HepG2 (cell line): ENCODE measurements at regions not wholly inside any gene's neighbourhood (a gene's known extent, or its start where the extent isn't known, plus 50 kb on each side); places are given as distances from the start of the nearest gene placed in this dataset.
"Not testable (repeated sequence)": the region's sequence is repeated elsewhere in the genome, so short reads cannot be mapped to it uniquely, and the experiment has no call there.

Experiments used
- ATAC-seq: fragments of 200-7000 bp; cut with Tn5 transposase; 3 replicates; pipeline ENCODE4 v1.9.1; 2020; ENCODE audit warnings: mild to moderate bottlenecking, moderate library complexity
- BruUV-seq: library from RNA; stranded (reverse); fragments of 400-500 nt; replicated peaks from 2 replicates; lab custom pipeline; 2021; lab: Mats Ljungman, UMichigan
- CTCF ChIA-PET: fragments of 300-600 bp; formaldehyde crosslinking; extraction: SDS; loops from one replicate; lab custom pipeline; 2021; ENCODE audit warnings: low total read pairs, inconsistent platforms, low intra/inter-chr PET ratio; lab: Yijun Ruan, JAX
- POLR2A ChIA-PET: fragments of 350-600 bp; sonication (Branson Sonifier 250); formaldehyde crosslinking; loops from one replicate; lab custom pipeline; 2020; ENCODE audit warnings: antibody characterized with exemption, inconsistent platforms; lab: Yijun Ruan, JAX
- DNase-seq: peaks from one replicate; pipeline ENCODE4 v3.0.0-alpha.2; 2015; ENCODE audit warnings: low spot score
- FAIRE-seq: peaks from 3 replicates; lab custom pipeline; 2011; peaks lifted over from hg19 to GRCh38; lab: Jason Lieb, UNC
- H2AFZ ChIP-seq: one replicate; pipeline ENCODE4 v1.6.1; 2011; ENCODE audit warnings: low read length, inconsistent platforms
- H3K27ac ChIP-seq: fragments of 300-600 bp; 3 replicates; pipeline ENCODE4 v1.8.0; 2011; ENCODE audit warnings: mixed run types, mild to moderate bottlenecking, mixed read lengths, low read length, inconsistent platforms; ENCODE audit not compliant: insufficient read depth; ENCODE audit errors: extremely low read length
- H3K27me3 ChIP-seq, 2 experiments: fragments of 200-600 bp in 1 of 2; 2 replicates in 1 of 2; 3 replicates in 1 of 2; pipeline versions ENCODE4 v1.6.0 to v1.8.0; 2011; ENCODE audit warnings: low read length in 2 of 2, mild to moderate bottlenecking in 2 of 2, moderate library complexity in 2 of 2, inconsistent platforms in 1 of 2; ENCODE audit not compliant: insufficient read depth in 2 of 2, control insufficient read depth in 1 of 2
- H3K36me3 ChIP-seq, 2 experiments: fragments of 200-600 bp in 1 of 2; replicated peaks in 1 of 2; 2 replicates in 1 of 2; 3 replicates in 1 of 2; pipeline versions ENCODE4 v1.5.1 to v1.8.0; 2011; ENCODE audit warnings: low read length in 2 of 2, inconsistent platforms in 1 of 2; ENCODE audit not compliant: insufficient read depth in 2 of 2, control insufficient read depth in 1 of 2
- H3K4me1 ChIP-seq: 2 replicates; pipeline ENCODE4 v1.5.1; 2012; ENCODE audit warnings: low read length, inconsistent platforms; ENCODE audit not compliant: insufficient read depth
- H3K4me2 ChIP-seq: 2 replicates; pipeline ENCODE4 v1.6.0; 2011; ENCODE audit warnings: low read depth, low read length, inconsistent platforms
- H3K4me3 ChIP-seq, 3 experiments: fragments of 200-600 bp in 1 of 3; sonication (generic), shearing (Covaris generic) in 1 of 3; replicated peaks in 1 of 3; 2 replicates each; pipeline ENCODE4 v1.5.1; 2011 to 2016; ENCODE audit warnings: low read length in 3 of 3, inconsistent platforms in 2 of 3, low read depth in 2 of 3, mild to moderate bottlenecking in 2 of 3, control low read depth in 1 of 3, mixed read lengths in 1 of 3; ENCODE audit not compliant: insufficient read depth in 1 of 3
- H3K79me2 ChIP-seq: one replicate; pipeline ENCODE4 v1.6.1; 2011; ENCODE audit warnings: low read length, inconsistent platforms; ENCODE audit not compliant: insufficient read depth
- H3K9ac ChIP-seq: 2 replicates; pipeline ENCODE4 v1.6.0; 2011; ENCODE audit warnings: mild to moderate bottlenecking, low read depth, low read length, inconsistent platforms; ENCODE audit not compliant: insufficient read depth
- H3K9me3 ChIP-seq: 2 replicates; pipeline ENCODE4 v1.5.1; 2012; ENCODE audit warnings: mild to moderate bottlenecking, low read length
- H4K20me1 ChIP-seq: 2 replicates; pipeline ENCODE4 v1.6.0; 2011; ENCODE audit warnings: inconsistent platforms, mild to moderate bottlenecking, low read length, moderate library complexity; ENCODE audit not compliant: insufficient read depth
- ATF4 ChIP-seq, 2 experiments: fragments of 450-650 bp in 1 of 2; sonication (generic) in 1 of 2; formaldehyde crosslinking; IDR thresholded peaks; 2 replicates each; pipeline versions ENCODE4 v1.5.0 to v1.8.0; 2020 to 2022; ENCODE audit warnings: mild to moderate bottlenecking in 1 of 2, missing genetic modification reagents in 1 of 2
- CEBPB ChIP-seq: IDR thresholded peaks from 2 replicates; pipeline ENCODE4 v1.6.1; 2011; ENCODE audit warnings: low read depth, low read length, improper control_type of control experiment, borderline replicate concordance
- CEBPG ChIP-seq: IDR thresholded peaks from 2 replicates; pipeline ENCODE4 v1.6.1; 2016
- FOXA3 ChIP-seq: IDR thresholded peaks from 2 replicates; pipeline ENCODE4 v1.6.1; 2016; ENCODE audit warnings: missing genetic modification reagents, missing compliant biosample characterization
- GATAD2A ChIP-seq: IDR thresholded peaks from 2 replicates; pipeline ENCODE4 v1.6.1; 2016
- HNF4A ChIP-seq: sonication (generic); formaldehyde crosslinking; IDR thresholded peaks from 2 replicates; pipeline ENCODE4 v1.4.0; 2020; ENCODE audit warnings: missing genetic modification reagents
- NFRKB ChIP-seq: fragments of 450-650 bp; IDR thresholded peaks from 2 replicates; pipeline ENCODE4 v1.6.1; 2017
- PHF5A ChIP-seq: IDR thresholded peaks from one replicate; pipeline ENCODE4 v1.6.1; 2018; ENCODE audit warnings: low read depth, missing genetic modification reagents; ENCODE audit not compliant: unreplicated experiment
- PPARG ChIP-seq: conservative IDR thresholded peaks from 2 replicates; pipeline ENCODE4 v1.6.1; 2016; ENCODE audit warnings: missing biosample characterization, missing genetic modification reagents
- SOX13 ChIP-seq, 3 experiments: fragments of 450-650 bp in 1 of 3; sonication (generic) in 1 of 3; formaldehyde crosslinking in 1 of 3; IDR thresholded peaks in 2 of 3; conservative IDR thresholded peaks in 1 of 3; 2 replicates each; pipeline versions ENCODE4 v1.5.0 to v1.6.1; 2016 to 2020; ENCODE audit warnings: antibody characterized with exemption in 1 of 3, mild to moderate bottlenecking in 1 of 3, missing compliant biosample characterization in 1 of 3, missing genetic modification reagents in 1 of 3, moderate library complexity in 1 of 3
- ZNF281 ChIP-seq: sonication (generic); formaldehyde crosslinking; IDR thresholded peaks from 2 replicates; pipeline ENCODE4 v1.4.0; 2020; ENCODE audit warnings: missing genetic modification reagents, borderline replicate concordance
- ZNF687 ChIP-seq: sonication (generic); formaldehyde crosslinking; IDR thresholded peaks from 2 replicates; pipeline ENCODE4 v1.5.1; 2020; ENCODE audit warnings: mild to moderate bottlenecking, missing genetic modification reagents, moderate library complexity
- ZNF747 ChIP-seq: sonication (generic); formaldehyde crosslinking; IDR thresholded peaks from 2 replicates; pipeline ENCODE4 v1.8.1; 2023; ENCODE audit warnings: missing genetic modification reagents, mild to moderate bottlenecking, borderline replicate concordance
- WGBS: methylation state at CpG from one replicate; pipeline ENCODE4 v1.1.6; 2017; ENCODE audit warnings: low lambda C conversion rate; 5-methylcytosine and 5-hydroxymethylcytosine counted together
- in situ Hi-C: cut with HindIII; loops from 2 replicates; pipeline ENCODE4 v1.10.0; 2017; ENCODE audit warnings: low pct_unique_long_range_greater_than_20kb; ENCODE audit not compliant: extremely low pct_ligation_motif_present
- intact Hi-C: fragments of 100-400 bp; cut with micrococcal nuclease; formaldehyde crosslinking; loops from one replicate; pipeline ENCODE4 v1.10.0; 2022; ENCODE audit not compliant: unreplicated experiment

- no peak for TF ChIP-seq PHF5A
- TF ChIP-seq ZNF747: no peak
- TF ChIP-seq NFRKB: no peak
Observed at GRCh38 chr14:49962621-49963020, 69.7 kb downstream of the ARF6 start (continued).

GRCh38 chr14:49965068-49965651 lies 72.3 kb downstream of the ARF6 start:
- H3K36me3 ChIP-seq; DNase-seq; ATAC-seq; H3K79me2 ChIP-seq; H3K4me3 ChIP-seq; CTCF ChIA-PET; H3K9ac ChIP-seq; H4K20me1 ChIP-seq; in situ Hi-C loops; BruUV-seq; H3K9me3 ChIP-seq; H3K27ac ChIP-seq; H2AFZ ChIP-seq; H3K27me3 ChIP-seq; TF ChIP-seq SOX13 (CRISPR knock-in tag; conservative IDR thresholded peaks at IDR 0.05 in 1 of 2, IDR thresholded peaks at IDR 0.05 in 1 of 2): not testable (repeated sequence)
- H3K4me2 ChIP-seq: peak overlapping the region; percentile 28
- TF ChIP-seq ZNF281 (CRISPR knock-in tag) (peak; percentile 66; the same call in 1 of the 2 replicates), GATAD2A (CRISPR knock-in tag) (peak; percentile 34; the same call in 1 of the 2 replicates), PPARG (0 out of 2 replicates have a peak, but pooled peaks have one; percentile 8), ZNF687 (peak; percentile 22; the same call in 1 of the 2 replicates), SOX13 (IDR thresholded peaks at IDR 0.05) (0 out of 2 replicates have a peak, but pooled peaks have one; percentile 14), CEBPG (peak; percentile 93), CEBPB (peak; percentile 76), HNF4A (CRISPR knock-in tag) (peak; percentile 62), FOXA3 (0 out of 2 replicates have a peak, but pooled peaks have one; percentile 5), ATF4 (CRISPR knock-in tag; IDR thresholded peaks at IDR 0.05) (peak in 1 of 2 experiments; percentile 75; a peak in 2 of 4 replicates)
- intact Hi-C loops: loop anchor here (5.0 kb wide), 2 partner anchors 37 to 68 kb away; no protein-coding TSS in a partner anchor
- POLR2A ChIA-PET: interaction anchor here (0.6 kb wide), 1 partner anchor 496 kb away, joined by 4 read pairs; no protein-coding TSS in a partner anchor
- H3K4me1 ChIP-seq: peaks cover 68% of the 10 kb centered on the region
- FAIRE-seq: peak; percentile 74
- WGBS: 36% methylated on average over 8 of the region's 8 CpGs
